OCI-LY1 (cell line): ENCODE measurements at regions not wholly inside any gene's neighbourhood (a gene's known extent, or its start where the extent isn't known, plus 50 kb on each side); places are given as distances from the start of the nearest gene placed in this dataset.

Experiments
- H2AFZ ChIP-seq: fragments of 200-600 bp; sonication (generic), shearing (Covaris generic); 2 replicates; pipeline ENCODE4 v1.6.0; 2014; ENCODE audit warnings: antibody characterized with exemption, mild to moderate bottlenecking, low read length
- H3F3A ChIP-seq: fragments of 200-600 bp; sonication (generic), shearing (Covaris generic); 2 replicates; pipeline ENCODE4 v1.6.0; 2014; ENCODE audit warnings: mild to moderate bottlenecking, antibody characterized with exemption, low read length, moderate library complexity; ENCODE audit not compliant: insufficient read depth
- H3K27ac ChIP-seq: fragments of 200-600 bp; sonication (generic); 2 replicates; pipeline ENCODE4 v1.5.1; 2014; ENCODE audit warnings: low read length, mixed run types, mild to moderate bottlenecking, low read depth; ENCODE audit not compliant: poor library complexity, severe bottlenecking
- H3K27me3 ChIP-seq: fragments of 200-600 bp; sonication (generic); 2 replicates; pipeline ENCODE4 v1.6.0; 2014; ENCODE audit warnings: antibody characterized with exemption, mild to moderate bottlenecking, low read length, moderate library complexity; ENCODE audit not compliant: insufficient read depth
- H3K36me3 ChIP-seq: fragments of 200-600 bp; sonication (generic); 2 replicates; pipeline ENCODE4 v1.6.1; 2014; ENCODE audit warnings: mild to moderate bottlenecking, antibody characterized with exemption, low read length, moderate library complexity, mixed read lengths; ENCODE audit not compliant: insufficient read depth
- H3K4me1 ChIP-seq: fragments of 200-600 bp; sonication (generic); 2 replicates; pipeline ENCODE4 v1.5.1; 2014; ENCODE audit warnings: mild to moderate bottlenecking, low read length, moderate library complexity; ENCODE audit not compliant: insufficient read depth, severe bottlenecking
- H3K4me2 ChIP-seq: fragments of 200-600 bp; sonication (generic), shearing (Covaris generic); 2 replicates; pipeline ENCODE4 v1.6.1; 2014; ENCODE audit warnings: low read length
- H3K4me3 ChIP-seq: fragments of 200-600 bp; sonication (generic); 2 replicates; pipeline ENCODE4 v1.5.1; 2014; ENCODE audit warnings: low read length, low read depth, mild to moderate bottlenecking, mixed read lengths; ENCODE audit not compliant: poor library complexity, severe bottlenecking
- H3K79me2 ChIP-seq: fragments of 200-600 bp; shearing (Covaris generic); 2 replicates; pipeline ENCODE4 v1.6.1; 2016; ENCODE audit warnings: mixed run types, low read length, mixed read lengths; ENCODE audit not compliant: insufficient read depth
- H3K9ac ChIP-seq: fragments of 200-600 bp; sonication (generic), shearing (Covaris generic); 2 replicates; pipeline ENCODE4 v1.6.1; 2014; ENCODE audit warnings: mild to moderate bottlenecking, low read length, mixed read lengths
- H3K9me2 ChIP-seq: fragments of 200-600 bp; sonication (generic), shearing (Covaris generic); 2 replicates; pipeline ENCODE4 v1.6.1; 2014; ENCODE audit warnings: low read depth, mild to moderate bottlenecking, low read length, mixed read lengths
- H3K9me3 ChIP-seq: fragments of 200-600 bp; shearing (Covaris generic); 2 replicates; pipeline ENCODE4 v1.6.1; 2014; ENCODE audit warnings: low read length, mixed read lengths
- H4K20me1 ChIP-seq: fragments of 200-600 bp; sonication (generic), shearing (Covaris generic); 2 replicates; pipeline ENCODE4 v1.6.0; 2016; ENCODE audit warnings: mild to moderate bottlenecking, low read length; ENCODE audit not compliant: insufficient read depth
- EZH2 ChIP-seq: fragments of 200-600 bp; sonication (generic), shearing (Covaris generic); IDR thresholded peaks from 2 replicates; pipeline ENCODE4 v1.8.0; 2017; ENCODE audit warnings: borderline replicate concordance, mixed run types, mild to moderate bottlenecking, antibody characterized with exemption, low read length, moderate library complexity, mixed read lengths
- TF ChIP-seq, protein P1 (sequence below): fragments of 200-600 bp; sonication (generic), shearing (Covaris generic); IDR thresholded peaks from 2 replicates; pipeline ENCODE4 v1.5.1; 2017; ENCODE audit warnings: mild to moderate bottlenecking, antibody characterized with exemption, low read length, moderate library complexity, mixed read lengths

DNA sequence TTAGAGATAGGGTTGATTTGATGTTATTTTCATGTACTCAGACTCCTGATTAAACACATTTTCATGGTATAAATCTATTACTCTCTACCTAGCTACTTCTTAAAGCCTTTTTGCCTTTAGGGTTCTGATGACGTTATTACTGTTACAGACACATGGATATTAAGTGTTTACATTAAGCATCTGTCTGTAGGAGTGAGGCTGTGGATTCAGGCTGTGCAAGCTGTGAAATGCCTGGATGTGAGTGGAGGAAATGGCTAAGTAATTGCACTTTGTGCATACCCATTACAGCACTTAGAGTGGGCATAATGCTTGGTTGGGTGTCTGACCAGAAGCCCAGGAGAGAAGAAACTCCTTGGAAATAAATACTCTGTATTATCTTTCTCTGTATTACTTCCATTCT is 186.8 kb downstream of the SNX18 start:
- H3K27ac ChIP-seq, result no peak overlapping the region
- no peak overlapping the region for H2AFZ ChIP-seq
- no peak overlapping the region for H3K4me3 ChIP-seq
- H3K79me2 ChIP-seq, result no peaks in the 10 kb centered on the region
- H3K4me2 ChIP-seq, result no peak overlapping the region
- H3K9me2 ChIP-seq, result no peaks in the 10 kb centered on the region
- no peaks in the 10 kb centered on the region for H3K9me3 ChIP-seq
- no peaks in the 10 kb centered on the region for H3K27me3 ChIP-seq
- no peaks in the 10 kb centered on the region for H3K36me3 ChIP-seq
- TF ChIP-seq EZH2, result no peak
- TF ChIP-seq, protein P1, sequence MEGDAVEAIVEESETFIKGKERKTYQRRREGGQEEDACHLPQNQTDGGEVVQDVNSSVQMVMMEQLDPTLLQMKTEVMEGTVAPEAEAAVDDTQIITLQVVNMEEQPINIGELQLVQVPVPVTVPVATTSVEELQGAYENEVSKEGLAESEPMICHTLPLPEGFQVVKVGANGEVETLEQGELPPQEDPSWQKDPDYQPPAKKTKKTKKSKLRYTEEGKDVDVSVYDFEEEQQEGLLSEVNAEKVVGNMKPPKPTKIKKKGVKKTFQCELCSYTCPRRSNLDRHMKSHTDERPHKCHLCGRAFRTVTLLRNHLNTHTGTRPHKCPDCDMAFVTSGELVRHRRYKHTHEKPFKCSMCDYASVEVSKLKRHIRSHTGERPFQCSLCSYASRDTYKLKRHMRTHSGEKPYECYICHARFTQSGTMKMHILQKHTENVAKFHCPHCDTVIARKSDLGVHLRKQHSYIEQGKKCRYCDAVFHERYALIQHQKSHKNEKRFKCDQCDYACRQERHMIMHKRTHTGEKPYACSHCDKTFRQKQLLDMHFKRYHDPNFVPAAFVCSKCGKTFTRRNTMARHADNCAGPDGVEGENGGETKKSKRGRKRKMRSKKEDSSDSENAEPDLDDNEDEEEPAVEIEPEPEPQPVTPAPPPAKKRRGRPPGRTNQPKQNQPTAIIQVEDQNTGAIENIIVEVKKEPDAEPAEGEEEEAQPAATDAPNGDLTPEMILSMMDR, result no peak
- no peaks in the 10 kb centered on the region for H3F3A ChIP-seq
- H3K9ac ChIP-seq, result no peak overlapping the region
- no peaks in the 10 kb centered on the region for H3K4me1 ChIP-seq
- H4K20me1 ChIP-seq, result no peaks in the 10 kb centered on the region

DNA sequence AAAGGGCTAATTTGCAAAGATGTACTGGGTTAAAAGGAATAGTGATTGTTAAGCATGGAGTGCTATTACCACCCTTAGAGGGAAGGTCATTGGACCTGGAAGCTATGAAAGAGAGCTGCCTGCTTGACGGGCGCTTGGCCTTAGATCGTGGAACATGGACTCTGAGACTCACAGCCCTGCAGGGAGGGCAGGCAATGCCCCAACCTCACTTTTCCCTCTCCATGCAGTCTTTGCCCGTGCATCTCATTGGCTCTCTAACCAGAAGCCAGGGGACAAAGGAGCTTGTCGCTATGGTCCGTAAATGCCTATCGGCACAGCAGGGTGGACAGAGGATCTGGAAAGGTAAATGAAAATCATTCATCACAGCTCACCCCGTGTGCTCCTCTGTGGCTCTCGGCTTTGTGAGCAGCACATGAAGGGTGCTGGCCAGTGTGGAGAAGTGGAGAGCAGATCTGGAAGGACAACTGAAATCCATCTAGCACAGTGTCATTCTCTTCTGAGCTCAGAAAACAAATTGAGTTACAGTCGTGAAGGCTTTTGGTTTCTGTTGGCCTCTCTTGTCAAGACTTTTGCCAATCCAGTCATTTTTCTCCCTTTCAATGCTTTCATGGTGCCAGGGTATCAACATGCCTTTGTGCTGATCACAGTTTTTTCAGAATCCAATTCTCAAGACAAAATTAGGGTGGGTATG is 186.2 kb downstream of the SNX18 start:
- Histone ChIP-seq H3K4me1 (no peaks in the 10 kb centered on the region), H2AFZ (no peak overlapping the region), H3K79me2 (no peaks in the 10 kb centered on the region), H3K36me3 (no peaks in the 10 kb centered on the region), H4K20me1 (no peaks in the 10 kb centered on the region), H3K9ac (no peak overlapping the region), H3K4me2 (no peak overlapping the region), H3K9me3 (no peaks in the 10 kb centered on the region), H3K4me3 (no peak overlapping the region), H3K9me2 (no peaks in the 10 kb centered on the region), H3K27me3 (no peaks in the 10 kb centered on the region), H3F3A (no peaks in the 10 kb centered on the region), H3K27ac (no peak overlapping the region)
- TF ChIP-seq EZH2, result no peak
- TF ChIP-seq, protein P1, result no peak

DNA sequence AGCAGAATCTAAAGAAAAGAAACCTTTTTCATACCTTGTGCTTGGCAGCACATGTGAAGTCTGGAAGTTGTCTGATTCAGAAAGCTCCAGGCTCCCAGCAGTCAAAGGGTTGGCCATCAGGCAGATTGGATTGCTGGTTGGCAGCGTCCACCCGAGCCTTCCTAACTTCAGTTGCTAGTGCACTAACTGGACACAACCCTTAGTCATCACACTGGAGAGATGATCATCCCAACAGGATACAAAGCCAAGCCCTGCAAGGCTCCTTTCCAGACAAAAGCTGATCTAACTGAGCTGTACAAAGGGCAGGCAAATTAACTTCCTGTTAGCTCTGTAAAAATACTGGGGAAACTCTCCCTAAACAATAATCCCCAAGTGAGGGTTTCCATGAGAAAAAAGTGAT is 185.6 kb downstream of the SNX18 start:
- Histone ChIP-seq H3K36me3 (no peaks in the 10 kb centered on the region), H3K9ac (no peak overlapping the region), H3K9me2 (no peaks in the 10 kb centered on the region), H3K27ac (no peak overlapping the region), H3K79me2 (no peaks in the 10 kb centered on the region), H3K9me3 (no peaks in the 10 kb centered on the region), H3K4me3 (no peak overlapping the region), H3K27me3 (no peaks in the 10 kb centered on the region), H3F3A (no peaks in the 10 kb centered on the region), H2AFZ (no peak overlapping the region), H3K4me1 (no peaks in the 10 kb centered on the region), H4K20me1 (no peaks in the 10 kb centered on the region), H3K4me2 (no peak overlapping the region)
- TF ChIP-seq, protein P1, result no peak
- no peak for TF ChIP-seq EZH2
